ENCODE measurements at regions not wholly inside any gene's neighbourhood (a gene's known extent, or its start where the extent isn't known, plus 50 kb on each side); places are given as distances from the start of the nearest gene placed in this dataset.

DNA sequence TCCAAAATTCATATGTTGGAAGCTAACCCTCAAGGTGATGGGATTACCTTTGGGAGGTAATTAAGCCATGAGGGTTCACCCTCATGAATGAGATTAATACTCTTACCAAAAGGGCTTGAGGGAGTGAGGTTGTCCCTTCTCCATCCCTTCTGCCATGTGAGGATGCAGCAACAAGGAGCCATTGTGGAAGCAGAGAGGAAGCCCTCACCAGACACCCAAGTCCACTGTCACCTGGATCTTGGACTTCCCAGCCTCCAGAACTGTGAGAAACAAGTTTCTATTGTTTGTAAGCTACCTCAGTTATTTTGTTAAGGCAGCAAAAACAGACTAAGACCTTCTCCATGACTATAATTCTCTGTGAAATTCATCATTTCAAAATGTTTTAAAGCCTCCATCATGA lies 125.7 kb downstream of the FAM124B start:
- intact Hi-C loops (cut with DNase I), result no loop called here

GRCh38 chr2:224272237-224272910 lies 129.5 kb downstream of the FAM124B start:
- Histone ChIP-seq H3K27ac (no peak overlapping the region), H3K27me3 (peaks cover 0 to 4% (median 0%) of the 10 kb centered on the region in 7 donors), H3K36me3 (no peaks in the 10 kb centered on the region), H3K4me3 (no peak overlapping the region), H3K4me1 (peaks cover 0 to 7% (median 0%) of the 10 kb centered on the region in 9 donors), H3K9me3 (no peaks in the 10 kb centered on the region)
- DNase-seq (no peak), ATAC-seq (no peak)
- TF ChIP-seq, protein P1, sequence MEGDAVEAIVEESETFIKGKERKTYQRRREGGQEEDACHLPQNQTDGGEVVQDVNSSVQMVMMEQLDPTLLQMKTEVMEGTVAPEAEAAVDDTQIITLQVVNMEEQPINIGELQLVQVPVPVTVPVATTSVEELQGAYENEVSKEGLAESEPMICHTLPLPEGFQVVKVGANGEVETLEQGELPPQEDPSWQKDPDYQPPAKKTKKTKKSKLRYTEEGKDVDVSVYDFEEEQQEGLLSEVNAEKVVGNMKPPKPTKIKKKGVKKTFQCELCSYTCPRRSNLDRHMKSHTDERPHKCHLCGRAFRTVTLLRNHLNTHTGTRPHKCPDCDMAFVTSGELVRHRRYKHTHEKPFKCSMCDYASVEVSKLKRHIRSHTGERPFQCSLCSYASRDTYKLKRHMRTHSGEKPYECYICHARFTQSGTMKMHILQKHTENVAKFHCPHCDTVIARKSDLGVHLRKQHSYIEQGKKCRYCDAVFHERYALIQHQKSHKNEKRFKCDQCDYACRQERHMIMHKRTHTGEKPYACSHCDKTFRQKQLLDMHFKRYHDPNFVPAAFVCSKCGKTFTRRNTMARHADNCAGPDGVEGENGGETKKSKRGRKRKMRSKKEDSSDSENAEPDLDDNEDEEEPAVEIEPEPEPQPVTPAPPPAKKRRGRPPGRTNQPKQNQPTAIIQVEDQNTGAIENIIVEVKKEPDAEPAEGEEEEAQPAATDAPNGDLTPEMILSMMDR (IDR thresholded peaks at IDR 0.05), result no peak
- WGBS, 2 donors, result 74 to 81% methylated on average over 6 of the region's 6 CpGs
- intact Hi-C loops (cut with DNase I), result no loop called here

More for the DNA sequence above, 125.7 kb downstream of the FAM124B start:
- no peak overlapping the region for H3K4me3 ChIP-seq
- no peaks in the 10 kb centered on the region for H3K9me3 ChIP-seq
- H3K4me1 ChIP-seq, result no peaks in the 10 kb centered on the region
- TF ChIP-seq, protein P1 (IDR thresholded peaks at IDR 0.05), result no peak
- no peak for DNase-seq
- no peak overlapping the region for H3K27ac ChIP-seq
- ATAC-seq, result no peak
- no peaks in the 10 kb centered on the region for H3K27me3 ChIP-seq
- no peaks in the 10 kb centered on the region for H3K36me3 ChIP-seq

DNA sequence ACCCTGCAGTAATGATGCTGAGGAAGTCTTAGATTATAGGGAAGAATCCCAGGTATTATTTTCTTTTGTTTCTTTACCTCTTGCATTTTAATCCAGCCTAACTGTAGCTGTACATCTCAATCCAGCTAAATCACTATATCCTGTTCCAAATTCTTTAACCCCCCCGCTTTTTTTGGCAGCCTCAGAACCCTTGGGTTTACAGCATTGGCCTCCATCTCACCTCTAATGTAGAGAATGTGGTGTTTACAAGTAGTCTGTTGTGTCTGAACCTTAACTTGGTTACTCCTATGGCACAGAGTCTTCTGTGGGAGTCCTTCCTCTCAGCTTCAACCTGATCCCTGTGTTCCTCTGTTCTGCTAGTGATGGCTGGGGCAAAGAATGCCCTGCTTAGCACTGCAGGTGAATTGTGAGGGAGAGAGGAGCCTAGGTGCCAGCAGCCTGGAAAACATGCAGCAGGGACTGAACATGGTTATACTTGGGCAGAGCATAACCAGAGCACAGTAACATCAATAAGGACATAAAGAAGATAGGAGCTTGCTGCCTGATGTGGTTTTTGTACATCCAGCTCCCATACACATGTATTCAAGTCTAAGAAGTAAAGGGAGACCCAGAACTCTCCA lies 130.2 kb downstream of the FAM124B start:
- Histone ChIP-seq H3K36me3 (no peaks in the 10 kb centered on the region), H3K27ac (no peak overlapping the region), H3K4me3 (no peak overlapping the region), H3K27me3 (peaks cover 0 to 4% (median 0%) of the 10 kb centered on the region in 7 donors), H3K4me1 (peaks cover 0 to 7% (median 0%) of the 10 kb centered on the region in 9 donors), H3K9me3 (no peaks in the 10 kb centered on the region)
- ATAC-seq (no peak), DNase-seq (no peak)
- TF ChIP-seq, protein P1 (IDR thresholded peaks at IDR 0.05), result no peak
- WGBS, 2 donors, result 42 to 61% methylated on average over 1 of the region's 1 CpG
- intact Hi-C loops (cut with DNase I), result no loop called here

DNA sequence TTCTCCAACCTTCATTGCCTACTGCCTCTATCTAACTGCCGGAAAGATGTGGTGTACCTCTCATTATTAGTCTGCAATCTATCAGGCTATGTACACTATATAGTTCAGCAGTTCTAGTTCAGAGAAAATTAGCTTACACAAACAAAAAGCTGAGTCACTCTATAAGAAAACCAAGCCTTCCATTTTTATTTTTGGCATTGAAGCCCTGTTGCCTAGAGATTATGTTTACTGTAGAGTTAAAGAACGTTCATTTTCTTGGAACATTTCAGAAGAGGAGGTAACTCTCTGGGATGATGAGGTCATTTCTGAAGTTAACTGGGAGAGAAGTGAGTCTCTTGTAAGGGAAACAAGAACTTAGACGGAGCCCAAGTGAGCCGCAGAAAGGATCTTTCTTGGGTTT lies 133.5 kb downstream of the FAM124B start:
- peak overlapping the region in 1 of 10 donors; percentile 29 for H3K27ac ChIP-seq
- 53 to 59% methylated on average over 4 of the region's 4 CpGs for WGBS, 2 donors
- H3K4me1 ChIP-seq, result peaks cover 0 to 7% (median 0%) of the 10 kb centered on the region in 9 donors
- H3K4me3 ChIP-seq, result no peak overlapping the region
- intact Hi-C loops (cut with DNase I), result no loop called here
- H3K36me3 ChIP-seq, result no peaks in the 10 kb centered on the region
- peaks cover 0 to 4% (median 0%) of the 10 kb centered on the region in 7 donors for H3K27me3 ChIP-seq
- no peaks in the 10 kb centered on the region for H3K9me3 ChIP-seq
- DNase-seq, result no peak
- TF ChIP-seq, protein P1 (IDR thresholded peaks at IDR 0.05), result no peak
- peak in 2 of 8 donors; percentile 25 to 35 for ATAC-seq
